ENCODE measurements at regions not wholly inside any gene's neighbourhood (a gene's known extent, or its start where the extent isn't known, plus 50 kb on each side); places are given as distances from the start of the nearest gene placed in this dataset.

- TF ChIP-seq CTCF (IDR thresholded peaks at IDR 0.05; ENCODE audit: low read depth, low read length, missing input control), result no peak
- no peak for TF ChIP-seq RAD21 (IDR thresholded peaks at IDR 0.05)
- TF ChIP-seq HNF4G (IDR thresholded peaks at IDR 0.05), result no peak
- no peak for TF ChIP-seq NR2F2 (IDR thresholded peaks at IDR 0.05)
- TF ChIP-seq ATF3 (IDR thresholded peaks at IDR 0.05), result no peak
- TF ChIP-seq TAF1 (conservative IDR thresholded peaks at IDR 0.05), result no peak
- no peak for TF ChIP-seq GABPA (IDR thresholded peaks at IDR 0.05 in 1 of 2, conservative IDR thresholded peaks at IDR 0.05 in 1 of 2)
- no peak for TF ChIP-seq HNF4A (conservative IDR thresholded peaks at IDR 0.05)
- no peak for TF ChIP-seq REST (IDR thresholded peaks at IDR 0.05)
- no peak for TF ChIP-seq SP1 (IDR thresholded peaks at IDR 0.05)
Observed at GRCh38 chr1:105399716-105400115, 1650.0 kb downstream of the AMY1C start.

All from liver (tissue), 3 donors.